ENCODE measurements at regions not wholly inside any gene's neighbourhood (a gene's known extent, or its start where the extent isn't known, plus 50 kb on each side); places are given as distances from the start of the nearest gene placed in this dataset.

GRCh38 chr7:69510114-69510513 lies 88.2 kb upstream of the AUTS2 start:
- FAIRE-seq: no peak
- 85 to 90% (median 89%) methylated on average over 4 of the region's 4 CpGs for WGBS, 3 donors
- Histone ChIP-seq H3K36me3 (ENCODE audit: control insufficient read depth in 3 of 3, insufficient read depth in 2 of 3, low read depth in 1 of 3, low read length in 3 of 3) (no peaks in the 10 kb centered on the region), H3K9me3 (ENCODE audit: control insufficient read depth in 2 of 2, insufficient read depth in 1 of 2, low read depth in 1 of 2, low read length in 1 of 2) (no peaks in the 10 kb centered on the region), H3K4me1 (ENCODE audit: control insufficient read depth in 3 of 3, insufficient read depth in 2 of 3, low read depth in 1 of 3, low read length in 2 of 3) (no peaks in the 10 kb centered on the region), H3K4me3 (ENCODE audit: low read depth in 1 of 3, low read length in 3 of 3) (no peak overlapping the region), H3K27me3 (ENCODE audit: control insufficient read depth in 3 of 3, insufficient read depth in 3 of 3, low read length in 3 of 3) (no peaks in the 10 kb centered on the region), H3K27ac (ENCODE audit: low read depth in 1 of 3, low read length in 2 of 3) (no peak overlapping the region)
- no peak for DNase-seq

GRCh38 chr7:69515495-69516212 lies 82.6 kb upstream of the AUTS2 start:
- Histone ChIP-seq H3K4me1 (ENCODE audit: control insufficient read depth in 3 of 3, insufficient read depth in 2 of 3, low read depth in 1 of 3, low read length in 2 of 3) (no peaks in the 10 kb centered on the region), H3K27me3 (ENCODE audit: control insufficient read depth in 3 of 3, insufficient read depth in 3 of 3, low read length in 3 of 3) (no peaks in the 10 kb centered on the region), H3K27ac (ENCODE audit: low read depth in 1 of 3, low read length in 2 of 3) (no peak overlapping the region), H3K9me3 (ENCODE audit: control insufficient read depth in 2 of 2, insufficient read depth in 1 of 2, low read depth in 1 of 2, low read length in 1 of 2) (no peaks in the 10 kb centered on the region), H3K4me3 (ENCODE audit: low read depth in 1 of 3, low read length in 3 of 3) (no peak overlapping the region), H3K36me3 (ENCODE audit: control insufficient read depth in 3 of 3, insufficient read depth in 2 of 3, low read depth in 1 of 3, low read length in 3 of 3) (no peaks in the 10 kb centered on the region)
- no peak for DNase-seq
- WGBS, 3 donors: 66 to 74% (median 68%) methylated on average over 6 of the region's 6 CpGs
- no peak for FAIRE-seq

- Histone ChIP-seq H3K27me3 (ENCODE audit: control insufficient read depth in 3 of 3, insufficient read depth in 3 of 3, low read length in 3 of 3) (no peaks in the 10 kb centered on the region), H3K36me3 (ENCODE audit: control insufficient read depth in 3 of 3, insufficient read depth in 2 of 3, low read depth in 1 of 3, low read length in 3 of 3) (no peaks in the 10 kb centered on the region), H3K27ac (ENCODE audit: low read depth in 1 of 3, low read length in 2 of 3) (no peak overlapping the region), H3K4me3 (ENCODE audit: low read depth in 1 of 3, low read length in 3 of 3) (no peak overlapping the region), H3K9me3 (ENCODE audit: control insufficient read depth in 2 of 2, insufficient read depth in 1 of 2, low read depth in 1 of 2, low read length in 1 of 2) (no peaks in the 10 kb centered on the region), H3K4me1 (ENCODE audit: control insufficient read depth in 3 of 3, insufficient read depth in 2 of 3, low read depth in 1 of 3, low read length in 2 of 3) (no peaks in the 10 kb centered on the region)
- no peak for FAIRE-seq
- WGBS, 3 donors: 80 to 83% (median 82%) methylated on average over 9 of the region's 9 CpGs
- DNase-seq: no peak
Observed at GRCh38 chr7:69516238-69516820, 81.9 kb upstream of the AUTS2 start.

- Histone ChIP-seq H3K4me3 (ENCODE audit: low read depth in 1 of 3, low read length in 3 of 3) (no peak overlapping the region), H3K36me3 (ENCODE audit: control insufficient read depth in 3 of 3, insufficient read depth in 2 of 3, low read depth in 1 of 3, low read length in 3 of 3) (no peaks in the 10 kb centered on the region), H3K27ac (ENCODE audit: low read depth in 1 of 3, low read length in 2 of 3) (no peak overlapping the region), H3K27me3 (ENCODE audit: control insufficient read depth in 3 of 3, insufficient read depth in 3 of 3, low read length in 3 of 3) (no peaks in the 10 kb centered on the region), H3K9me3 (ENCODE audit: control insufficient read depth in 2 of 2, insufficient read depth in 1 of 2, low read depth in 1 of 2, low read length in 1 of 2) (no peaks in the 10 kb centered on the region), H3K4me1 (ENCODE audit: control insufficient read depth in 3 of 3, insufficient read depth in 2 of 3, low read depth in 1 of 3, low read length in 2 of 3) (no peaks in the 10 kb centered on the region)
- WGBS, 3 donors: 80 to 81% (median 81%) methylated on average over 14 of the region's 14 CpGs
- FAIRE-seq (no peak), DNase-seq (no peak)
Observed at GRCh38 chr7:69517985-69518704, 80.1 kb upstream of the AUTS2 start.

- Histone ChIP-seq H3K36me3 (ENCODE audit: control insufficient read depth in 3 of 3, insufficient read depth in 2 of 3, low read depth in 1 of 3, low read length in 3 of 3) (no peaks in the 10 kb centered on the region), H3K27ac (ENCODE audit: low read depth in 1 of 3, low read length in 2 of 3) (no peak overlapping the region), H3K4me3 (ENCODE audit: low read depth in 1 of 3, low read length in 3 of 3) (no peak overlapping the region), H3K9me3 (ENCODE audit: control insufficient read depth in 2 of 2, insufficient read depth in 1 of 2, low read depth in 1 of 2, low read length in 1 of 2) (no peaks in the 10 kb centered on the region), H3K27me3 (ENCODE audit: control insufficient read depth in 3 of 3, insufficient read depth in 3 of 3, low read length in 3 of 3) (no peaks in the 10 kb centered on the region), H3K4me1 (ENCODE audit: control insufficient read depth in 3 of 3, insufficient read depth in 2 of 3, low read depth in 1 of 3, low read length in 2 of 3) (no peaks in the 10 kb centered on the region)
- WGBS, 3 donors: 70 to 73% (median 72%) methylated on average over 4 of the region's 4 CpGs
- DNase-seq (no peak), FAIRE-seq (no peak)
Observed at GRCh38 chr7:69518705-69519077, 79.6 kb upstream of the AUTS2 start.

GRCh38 chr7:69526570-69526969 lies 71.7 kb upstream of the AUTS2 start:
- Histone ChIP-seq H3K4me3 (ENCODE audit: low read depth in 1 of 3, low read length in 3 of 3) (no peak overlapping the region), H3K9me3 (ENCODE audit: control insufficient read depth in 2 of 2, insufficient read depth in 1 of 2, low read depth in 1 of 2, low read length in 1 of 2) (no peaks in the 10 kb centered on the region), H3K4me1 (ENCODE audit: control insufficient read depth in 3 of 3, insufficient read depth in 2 of 3, low read depth in 1 of 3, low read length in 2 of 3) (no peaks in the 10 kb centered on the region), H3K27ac (ENCODE audit: low read depth in 1 of 3, low read length in 2 of 3) (no peak overlapping the region), H3K27me3 (ENCODE audit: control insufficient read depth in 3 of 3, insufficient read depth in 3 of 3, low read length in 3 of 3) (no peaks in the 10 kb centered on the region), H3K36me3 (ENCODE audit: control insufficient read depth in 3 of 3, insufficient read depth in 2 of 3, low read depth in 1 of 3, low read length in 3 of 3) (no peaks in the 10 kb centered on the region)
- FAIRE-seq: no peak
- no peak for DNase-seq
- 76 to 87% (median 87%) methylated on average over 5 of the region's 5 CpGs for WGBS, 3 donors

GRCh38 chr7:69527706-69528105 lies 70.6 kb upstream of the AUTS2 start:
- no peak overlapping the region for H3K27ac ChIP-seq (ENCODE audit: low read depth in 1 of 3, low read length in 2 of 3)
- H3K4me3 ChIP-seq (ENCODE audit: low read depth in 1 of 3, low read length in 3 of 3): no peak overlapping the region
- H3K9me3 ChIP-seq (ENCODE audit: control insufficient read depth in 2 of 2, insufficient read depth in 1 of 2, low read depth in 1 of 2, low read length in 1 of 2): no peaks in the 10 kb centered on the region
- FAIRE-seq: no peak
- no peaks in the 10 kb centered on the region for H3K36me3 ChIP-seq (ENCODE audit: control insufficient read depth in 3 of 3, insufficient read depth in 2 of 3, low read depth in 1 of 3, low read length in 3 of 3)
- H3K4me1 ChIP-seq (ENCODE audit: control insufficient read depth in 3 of 3, insufficient read depth in 2 of 3, low read depth in 1 of 3, low read length in 2 of 3): no peaks in the 10 kb centered on the region
- DNase-seq: no peak
- H3K27me3 ChIP-seq (ENCODE audit: control insufficient read depth in 3 of 3, insufficient read depth in 3 of 3, low read length in 3 of 3): no peaks in the 10 kb centered on the region

- Histone ChIP-seq H3K4me1 (ENCODE audit: control insufficient read depth in 3 of 3, insufficient read depth in 2 of 3, low read depth in 1 of 3, low read length in 2 of 3) (no peaks in the 10 kb centered on the region), H3K4me3 (ENCODE audit: low read depth in 1 of 3, low read length in 3 of 3) (no peak overlapping the region), H3K27ac (ENCODE audit: low read depth in 1 of 3, low read length in 2 of 3) (no peak overlapping the region), H3K27me3 (ENCODE audit: control insufficient read depth in 3 of 3, insufficient read depth in 3 of 3, low read length in 3 of 3) (no peaks in the 10 kb centered on the region), H3K9me3 (ENCODE audit: control insufficient read depth in 2 of 2, insufficient read depth in 1 of 2, low read depth in 1 of 2, low read length in 1 of 2) (no peaks in the 10 kb centered on the region), H3K36me3 (ENCODE audit: control insufficient read depth in 3 of 3, insufficient read depth in 2 of 3, low read depth in 1 of 3, low read length in 3 of 3) (no peaks in the 10 kb centered on the region)
- 61 to 78% (median 71%) methylated on average over 3 of the region's 3 CpGs for WGBS, 3 donors
- DNase-seq (no peak), FAIRE-seq (no peak)
Observed at GRCh38 chr7:69531050-69531449, 67.2 kb upstream of the AUTS2 start.

All from small intestine (tissue), 7 donors.